Thyroid gland (tissue), 4 donors: ENCODE measurements at regions not wholly inside any gene's neighbourhood (a gene's known extent, or its start where the extent isn't known, plus 50 kb on each side); places are given as distances from the start of the nearest gene placed in this dataset.

Experiments
- POLR2A ChIP-seq, 2 donors: fragments of 450-650 bp; IDR thresholded peaks; one replicate each; pipeline ENCODE4 v1.6.1; 2017; ENCODE audit warnings: antibody characterized with exemption in 2 of 2, mild to moderate bottlenecking in 2 of 2, moderate library complexity in 1 of 2
- TF ChIP-seq, protein P1 (sequence below), 6 experiments: fragments of 200-600 bp in 3 of 6; fragments of 450-650 bp in 3 of 6; sonication (generic) in 3 of 6; IDR thresholded peaks; one replicate each; pipeline ENCODE4 v1.5.1; 2016 to 2019; ENCODE audit warnings: antibody characterized with exemption in 6 of 6, mild to moderate bottlenecking in 2 of 6, inconsistent platforms in 1 of 6, moderate library complexity in 1 of 6

DNA sequence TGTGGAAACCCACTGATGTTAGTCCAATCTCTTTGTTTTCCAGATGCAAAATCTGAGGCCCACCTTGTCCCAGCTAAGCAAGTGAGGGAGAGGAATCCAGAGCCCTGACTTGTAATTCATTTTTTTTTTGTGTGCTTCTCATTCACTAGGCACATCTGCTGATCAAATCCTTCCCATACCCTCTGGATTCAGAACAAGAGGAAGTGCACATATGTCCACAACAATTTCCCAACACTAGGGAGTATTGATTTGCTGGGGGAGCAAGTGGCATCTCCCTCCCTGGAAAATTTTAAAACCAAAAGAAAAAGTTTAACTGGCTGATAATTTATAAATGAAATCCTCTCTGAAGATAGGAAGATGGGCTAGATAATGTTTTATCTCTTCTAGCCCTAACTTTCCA lies 94.6 kb upstream of the RFC3 start:
- TF ChIP-seq, protein P1, sequence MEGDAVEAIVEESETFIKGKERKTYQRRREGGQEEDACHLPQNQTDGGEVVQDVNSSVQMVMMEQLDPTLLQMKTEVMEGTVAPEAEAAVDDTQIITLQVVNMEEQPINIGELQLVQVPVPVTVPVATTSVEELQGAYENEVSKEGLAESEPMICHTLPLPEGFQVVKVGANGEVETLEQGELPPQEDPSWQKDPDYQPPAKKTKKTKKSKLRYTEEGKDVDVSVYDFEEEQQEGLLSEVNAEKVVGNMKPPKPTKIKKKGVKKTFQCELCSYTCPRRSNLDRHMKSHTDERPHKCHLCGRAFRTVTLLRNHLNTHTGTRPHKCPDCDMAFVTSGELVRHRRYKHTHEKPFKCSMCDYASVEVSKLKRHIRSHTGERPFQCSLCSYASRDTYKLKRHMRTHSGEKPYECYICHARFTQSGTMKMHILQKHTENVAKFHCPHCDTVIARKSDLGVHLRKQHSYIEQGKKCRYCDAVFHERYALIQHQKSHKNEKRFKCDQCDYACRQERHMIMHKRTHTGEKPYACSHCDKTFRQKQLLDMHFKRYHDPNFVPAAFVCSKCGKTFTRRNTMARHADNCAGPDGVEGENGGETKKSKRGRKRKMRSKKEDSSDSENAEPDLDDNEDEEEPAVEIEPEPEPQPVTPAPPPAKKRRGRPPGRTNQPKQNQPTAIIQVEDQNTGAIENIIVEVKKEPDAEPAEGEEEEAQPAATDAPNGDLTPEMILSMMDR (IDR thresholded peaks at IDR 0.05) = no peak
- no peak for TF ChIP-seq POLR2A (IDR thresholded peaks at IDR 0.05)
